ENCODE measurements at regions not wholly inside any gene's neighbourhood (a gene's known extent, or its start where the extent isn't known, plus 50 kb on each side); places are given as distances from the start of the nearest gene placed in this dataset.
A peak's percentile ranks its signal among the peaks of the same experiment; 100 is the strongest.

DNA sequence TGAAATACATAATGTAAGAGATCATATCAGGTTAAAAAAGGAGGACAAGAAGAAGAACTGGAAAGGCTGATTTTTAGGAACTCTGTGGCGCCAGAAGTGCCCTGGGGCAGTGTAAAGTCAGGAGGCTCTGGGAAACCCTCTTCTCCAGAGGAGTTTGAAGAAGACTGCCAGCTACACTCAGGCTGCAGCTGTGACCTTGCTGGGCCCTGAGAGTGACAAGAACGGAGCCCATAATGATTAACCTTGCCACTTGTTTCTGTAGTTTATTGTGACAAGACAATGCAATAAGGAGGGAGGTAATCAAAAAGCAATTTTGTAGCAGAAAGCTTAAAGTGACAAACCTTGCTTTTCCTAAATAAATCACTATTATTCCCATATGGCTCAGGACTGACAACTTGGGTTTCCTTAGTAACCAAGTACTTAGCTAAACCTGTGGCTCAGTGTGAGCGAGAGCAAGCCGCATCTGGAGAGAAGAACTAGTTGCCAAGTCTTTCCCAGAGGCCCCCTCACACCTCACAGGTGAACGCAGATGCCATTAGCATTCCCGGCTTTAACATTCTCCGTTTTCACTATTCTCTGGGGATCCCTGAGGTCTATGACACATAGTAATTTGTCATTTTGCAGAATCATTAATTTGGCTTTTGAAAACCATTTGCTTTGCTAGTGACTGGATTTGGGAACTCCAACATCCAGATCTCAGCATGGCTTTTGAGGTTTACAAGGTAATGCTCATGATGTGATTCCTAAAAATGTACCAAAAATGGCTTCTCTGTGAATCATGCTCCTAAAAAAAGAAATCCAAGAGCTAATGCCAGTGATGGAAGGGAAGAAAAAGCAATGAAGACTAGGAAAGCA, 115.9 kb downstream of the OMA1 start:
- Histone ChIP-seq H3K4me2 (ENCODE audit: low read length) (no peak overlapping the region), H3K36me3 (ENCODE audit: insufficient read depth, low read length) (no peaks in the 10 kb centered on the region), H3K9ac (ENCODE audit: low read length) (no peak overlapping the region), H4K20me1 (ENCODE audit: insufficient read depth, low read length) (no peaks in the 10 kb centered on the region), H3K27ac (ENCODE audit: low read depth, low read length) (no peak overlapping the region), H3K9me3 (ENCODE audit: insufficient read depth, low read depth, low read length) (no peaks in the 10 kb centered on the region), H3K4me1 (ENCODE audit: insufficient read depth, low read length) (peaks cover 12% of the 10 kb centered on the region), H3K4me3 (ENCODE audit: insufficient read depth, low read depth, low read length) (no peak overlapping the region), H2AFZ (ENCODE audit: low read depth, low read length) (no peak overlapping the region), H3K79me2 (ENCODE audit: insufficient read depth, low read length) (no peaks in the 10 kb centered on the region), H3K27me3 (ENCODE audit: insufficient read depth, low read length) (no peaks in the 10 kb centered on the region)
- DNase-seq (ENCODE audit: low read depth) (peak; percentile 57), FAIRE-seq (peak; percentile 26)
- TF ChIP-seq CTCF (IDR thresholded peaks at IDR 0.05; ENCODE audit: insufficient read depth, low read depth, low read length) (no peak), EZH2 (IDR thresholded peaks at IDR 0.05; ENCODE audit: insufficient read depth, low read length) (no peak)
- no peaks in the 10 kb centered on the region for H3K36me3 Mint-ChIP-seq (ENCODE audit: low read depth, unreplicated experiment)
- H3K27ac Mint-ChIP-seq (ENCODE audit: unreplicated experiment) = no peak overlapping the region
- H3K27me3 Mint-ChIP-seq (ENCODE audit: low read depth, unreplicated experiment) = peaks cover 4% of the 10 kb centered on the region
- H3K4me3 Mint-ChIP-seq (ENCODE audit: unreplicated experiment) = no peak overlapping the region
- H3K9me3 Mint-ChIP-seq (ENCODE audit: unreplicated experiment) = no peaks in the 10 kb centered on the region
- H3K4me1 Mint-ChIP-seq (ENCODE audit: low read depth, unreplicated experiment) = peaks cover 4% of the 10 kb centered on the region

- H3K9me3 ChIP-seq (ENCODE audit: insufficient read depth, low read depth, low read length) = no peaks in the 10 kb centered on the region
- FAIRE-seq = no peak
- Mint-ChIP-seq H3K27ac (ENCODE audit: unreplicated experiment) (no peak overlapping the region), H3K9me3 (ENCODE audit: unreplicated experiment) (no peaks in the 10 kb centered on the region), H3K4me3 (ENCODE audit: unreplicated experiment) (no peak overlapping the region), H3K27me3 (ENCODE audit: low read depth, unreplicated experiment) (peaks cover 7% of the 10 kb centered on the region), H3K4me1 (ENCODE audit: low read depth, unreplicated experiment) (peaks cover 4% of the 10 kb centered on the region), H3K36me3 (ENCODE audit: low read depth, unreplicated experiment) (no peaks in the 10 kb centered on the region)
- no peak overlapping the region for H2AFZ ChIP-seq (ENCODE audit: low read depth, low read length)
- H3K79me2 ChIP-seq (ENCODE audit: insufficient read depth, low read length) = no peaks in the 10 kb centered on the region
- H3K27me3 ChIP-seq (ENCODE audit: insufficient read depth, low read length) = no peaks in the 10 kb centered on the region
- no peak overlapping the region for H3K27ac ChIP-seq (ENCODE audit: low read depth, low read length)
- no peak overlapping the region for H3K4me2 ChIP-seq (ENCODE audit: low read length)
- no peak overlapping the region for H3K9ac ChIP-seq (ENCODE audit: low read length)
- TF ChIP-seq CTCF (IDR thresholded peaks at IDR 0.05; ENCODE audit: insufficient read depth, low read depth, low read length) (no peak), EZH2 (IDR thresholded peaks at IDR 0.05; ENCODE audit: insufficient read depth, low read length) (no peak)
- no peaks in the 10 kb centered on the region for H3K36me3 ChIP-seq (ENCODE audit: insufficient read depth, low read length)
- no peak for DNase-seq (ENCODE audit: low read depth)
- no peak overlapping the region for H3K4me3 ChIP-seq (ENCODE audit: insufficient read depth, low read depth, low read length)
- no peaks in the 10 kb centered on the region for H3K4me1 ChIP-seq (ENCODE audit: insufficient read depth, low read length)
- H4K20me1 ChIP-seq (ENCODE audit: insufficient read depth, low read length) = no peaks in the 10 kb centered on the region
These were observed 119.6 kb downstream of the OMA1 start for GRCh38 chr1:58426918-58427317.

GRCh38 chr1:58422436-58422835, 124.1 kb downstream of the OMA1 start:
- Mint-ChIP-seq H3K36me3 (ENCODE audit: low read depth, unreplicated experiment) (no peaks in the 10 kb centered on the region), H3K9me3 (ENCODE audit: unreplicated experiment) (no peaks in the 10 kb centered on the region), H3K4me3 (ENCODE audit: unreplicated experiment) (no peak overlapping the region), H3K4me1 (ENCODE audit: low read depth, unreplicated experiment) (no peaks in the 10 kb centered on the region), H3K27me3 (ENCODE audit: low read depth, unreplicated experiment) (peaks cover 9% of the 10 kb centered on the region), H3K27ac (ENCODE audit: unreplicated experiment) (no peak overlapping the region)
- TF ChIP-seq EZH2 (IDR thresholded peaks at IDR 0.05; ENCODE audit: insufficient read depth, low read length) (no peak), CTCF (IDR thresholded peaks at IDR 0.05; ENCODE audit: insufficient read depth, low read depth, low read length) (no peak)
- no peak for DNase-seq (ENCODE audit: low read depth)
- Histone ChIP-seq H3K36me3 (ENCODE audit: insufficient read depth, low read length) (no peaks in the 10 kb centered on the region), H3K4me1 (ENCODE audit: insufficient read depth, low read length) (no peaks in the 10 kb centered on the region), H3K79me2 (ENCODE audit: insufficient read depth, low read length) (no peaks in the 10 kb centered on the region), H3K27ac (ENCODE audit: low read depth, low read length) (no peak overlapping the region), H3K27me3 (ENCODE audit: insufficient read depth, low read length) (no peaks in the 10 kb centered on the region), H3K9ac (ENCODE audit: low read length) (no peak overlapping the region), H3K9me3 (ENCODE audit: insufficient read depth, low read depth, low read length) (no peaks in the 10 kb centered on the region), H2AFZ (ENCODE audit: low read depth, low read length) (no peak overlapping the region), H4K20me1 (ENCODE audit: insufficient read depth, low read length) (no peaks in the 10 kb centered on the region), H3K4me2 (ENCODE audit: low read length) (no peak overlapping the region), H3K4me3 (ENCODE audit: insufficient read depth, low read depth, low read length) (no peak overlapping the region)
- FAIRE-seq = no peak

All from astrocyte (in vitro differentiated cells and primary cell).